CD4-positive, alpha-beta memory T cell (primary cell): ENCODE measurements at regions not wholly inside any gene's neighbourhood (a gene's known extent, or its start where the extent isn't known, plus 50 kb on each side); places are given as distances from the start of the nearest gene placed in this dataset.

Experiments
- CTCF ChIA-PET: fragments of 350-600 bp; sonication (Branson Sonifier 250); formaldehyde crosslinking; loops from one replicate; lab custom pipeline; 2021; ENCODE audit warnings: inconsistent platforms; ENCODE audit not compliant: partially characterized antibody; lab: Charles Lee
- POLR2A ChIA-PET: fragments of 350-600 bp; sonication (Branson Sonifier 250); formaldehyde crosslinking; loops from one replicate; lab custom pipeline; 2021; ENCODE audit not compliant: partially characterized antibody; lab: Charles Lee
- DNase-seq, 5 donors: peaks; one replicate each; pipeline versions ENCODE4 v3.0.0 to v3.0.0-alpha.2; 2020 to 2022; ENCODE audit warnings: mixed read lengths in 1 of 5
- H3K27ac ChIP-seq: one replicate; pipeline ENCODE4 v1.7.0; 2013; ENCODE audit warnings: low read depth, low read length
- H3K27me3 ChIP-seq: 2 replicates; pipeline ENCODE4 v1.7.0; 2013; ENCODE audit warnings: mild to moderate bottlenecking, low read length, moderate library complexity; ENCODE audit not compliant: insufficient read depth
- H3K36me3 ChIP-seq: 2 replicates; pipeline ENCODE4 v1.7.0; 2013; ENCODE audit warnings: mild to moderate bottlenecking, low read length, moderate library complexity; ENCODE audit not compliant: insufficient read depth
- H3K4me1 ChIP-seq: 2 replicates; pipeline ENCODE4 v1.7.0; 2013; ENCODE audit warnings: mild to moderate bottlenecking, low read length, moderate library complexity; ENCODE audit not compliant: insufficient read depth
- H3K4me3 ChIP-seq, 2 donors: one replicate each; pipeline ENCODE4 v1.7.0; 2013; ENCODE audit warnings: low read length in 2 of 2, mild to moderate bottlenecking in 1 of 2
- H3K9me3 ChIP-seq, 2 donors: one replicate each; pipeline ENCODE4 v1.7.0; 2013; ENCODE audit warnings: low read length in 2 of 2, control low read depth in 1 of 2; ENCODE audit not compliant: control insufficient read depth in 1 of 2
- H3K27ac Mint-ChIP-seq, 7 donors: one replicate each; pipeline ENCODE4 v1.8.0; 2020 to 2021; ENCODE audit warnings: mixed read lengths in 7 of 7, mild to moderate bottlenecking in 6 of 7, inconsistent platforms in 3 of 7, moderate library complexity in 3 of 7
- H3K27me3 Mint-ChIP-seq, 2 donors: one replicate each; pipeline ENCODE4 v1.8.0; 2020 to 2021; ENCODE audit warnings: mixed read lengths in 2 of 2
- H3K36me3 Mint-ChIP-seq, 2 donors: one replicate each; pipeline ENCODE4 v1.8.0; 2020 to 2021; ENCODE audit warnings: mixed read lengths in 2 of 2, inconsistent platforms in 1 of 2, mild to moderate bottlenecking in 1 of 2
- H3K4me1 Mint-ChIP-seq, 4 donors: one replicate each; pipeline ENCODE4 v1.8.0; 2020 to 2021; ENCODE audit warnings: mixed read lengths in 4 of 4, mild to moderate bottlenecking in 1 of 4
- H3K4me3 Mint-ChIP-seq, 8 donors: one replicate each; pipeline ENCODE4 v1.8.0; 2020 to 2021; ENCODE audit warnings: mixed read lengths in 8 of 8, mild to moderate bottlenecking in 7 of 8, moderate library complexity in 6 of 8, inconsistent platforms in 3 of 8
- H3K9me3 Mint-ChIP-seq, 8 donors: one replicate each; pipeline ENCODE4 v1.8.0; 2020 to 2021; ENCODE audit warnings: mixed read lengths in 8 of 8, mild to moderate bottlenecking in 5 of 8, inconsistent platforms in 3 of 8, moderate library complexity in 1 of 8
- intact Hi-C: fragments of 100-400 bp; cut with micrococcal nuclease; formaldehyde crosslinking; loops from one replicate; pipeline ENCODE4 v1.15.1; 2023

DNA sequence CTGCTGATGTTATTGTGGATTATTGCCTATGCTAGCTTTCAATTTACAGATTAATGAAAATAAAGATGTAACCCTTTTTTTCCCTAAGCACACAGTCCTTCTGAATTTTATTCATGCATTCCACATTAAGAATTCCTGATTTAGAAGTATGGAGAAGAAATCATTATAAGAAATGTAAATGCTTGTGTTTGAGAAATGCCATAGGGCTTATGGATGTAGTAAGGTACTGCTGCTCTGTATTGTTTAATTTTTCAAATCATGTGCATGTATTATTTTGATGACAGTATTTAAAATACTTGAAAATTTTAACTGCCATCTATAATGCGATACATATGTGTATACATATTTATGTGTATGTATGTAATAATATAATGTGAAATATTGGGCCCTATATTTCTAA is 167.1 kb upstream of the SOX5 start:
- CTCF ChIA-PET, result no interaction called here

DNA sequence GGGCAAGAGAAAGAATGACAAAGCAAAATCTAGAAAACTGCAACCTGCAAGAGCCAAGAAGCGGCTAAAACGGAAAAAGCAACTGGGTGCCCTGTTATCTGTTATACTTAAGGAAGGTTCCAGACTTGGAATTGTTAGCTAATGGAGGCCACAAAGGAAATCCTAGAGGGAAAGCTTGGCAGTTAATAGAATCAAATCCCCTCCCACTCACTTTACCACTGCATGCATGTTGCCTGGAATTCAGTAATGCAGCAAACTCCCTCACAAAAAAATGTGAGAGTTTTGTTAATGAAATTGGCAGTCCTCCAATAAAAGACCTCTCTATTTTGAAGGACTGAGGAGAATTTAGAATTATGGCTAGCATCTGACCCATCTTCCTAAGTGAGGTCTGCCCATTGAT is 164.2 kb upstream of the SOX5 start:
- H3K4me1 ChIP-seq, result no peaks in the 10 kb centered on the region
- no peak overlapping the region for H3K27ac ChIP-seq
- Mint-ChIP-seq H3K9me3 (peaks cover 0 to 4% (median 2%) of the 10 kb centered on the region in 8 donors), H3K4me1 (no peaks in the 10 kb centered on the region), H3K36me3 (no peaks in the 10 kb centered on the region), H3K27ac (no peak overlapping the region), H3K27me3 (no peaks in the 10 kb centered on the region), H3K4me3 (no peak overlapping the region)
- no peaks in the 10 kb centered on the region for H3K9me3 ChIP-seq
- no peak overlapping the region for H3K4me3 ChIP-seq
- no peak for DNase-seq
- H3K36me3 ChIP-seq, result no peaks in the 10 kb centered on the region
- no peaks in the 10 kb centered on the region for H3K27me3 ChIP-seq
- intact Hi-C loops, result no loop called here
- ChIA-PET POLR2A (no interaction called here), CTCF (no interaction called here)

More for the DNA sequence above, 167.1 kb upstream of the SOX5 start:
- POLR2A ChIA-PET, result no interaction called here
- Mint-ChIP-seq H3K4me3 (no peak overlapping the region), H3K27me3 (no peaks in the 10 kb centered on the region), H3K27ac (no peak overlapping the region), H3K36me3 (no peaks in the 10 kb centered on the region), H3K9me3 (peaks cover 0 to 4% (median under 1%) of the 10 kb centered on the region in 8 donors), H3K4me1 (no peaks in the 10 kb centered on the region)
- no peaks in the 10 kb centered on the region for H3K9me3 ChIP-seq
- intact Hi-C loops, result no loop called here
- H3K4me3 ChIP-seq, result no peak overlapping the region
- no peak overlapping the region for H3K27ac ChIP-seq
- DNase-seq, result no peak
- no peaks in the 10 kb centered on the region for H3K36me3 ChIP-seq
- no peaks in the 10 kb centered on the region for H3K27me3 ChIP-seq
- H3K4me1 ChIP-seq, result no peaks in the 10 kb centered on the region

DNA sequence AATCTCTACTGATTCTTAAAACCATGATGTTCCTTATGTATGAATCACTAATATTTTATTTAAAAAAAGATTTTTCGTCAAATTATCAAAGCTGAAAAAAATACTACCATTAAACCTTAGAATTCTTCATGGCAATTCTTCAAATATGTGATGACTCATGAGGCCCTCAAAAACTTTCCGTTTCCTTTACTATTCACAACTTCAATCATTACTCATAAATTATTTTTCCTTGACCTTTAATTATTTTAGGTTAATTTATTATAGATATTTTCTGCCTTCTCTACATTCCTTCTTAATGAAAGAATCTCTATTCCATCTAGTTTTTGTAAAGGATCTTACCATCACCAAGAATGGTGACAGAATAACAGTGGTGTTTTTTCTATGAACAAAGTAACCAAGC is 162.1 kb upstream of the SOX5 start:
- Histone ChIP-seq H3K4me3 (no peak overlapping the region), H3K4me1 (no peaks in the 10 kb centered on the region), H3K36me3 (no peaks in the 10 kb centered on the region), H3K27ac (no peak overlapping the region), H3K27me3 (no peaks in the 10 kb centered on the region), H3K9me3 (no peaks in the 10 kb centered on the region)
- H3K9me3 Mint-ChIP-seq, result peaks cover 0 to 4% (median 0%) of the 10 kb centered on the region in 8 donors
- CTCF ChIA-PET, result no interaction called here
- POLR2A ChIA-PET, result no interaction called here
- H3K36me3 Mint-ChIP-seq, result no peaks in the 10 kb centered on the region
- intact Hi-C loops, result no loop called here
- H3K4me3 Mint-ChIP-seq, result no peak overlapping the region
- no peak overlapping the region for H3K27ac Mint-ChIP-seq
- no peak for DNase-seq
- H3K4me1 Mint-ChIP-seq, result no peaks in the 10 kb centered on the region
- no peaks in the 10 kb centered on the region for H3K27me3 Mint-ChIP-seq

DNA sequence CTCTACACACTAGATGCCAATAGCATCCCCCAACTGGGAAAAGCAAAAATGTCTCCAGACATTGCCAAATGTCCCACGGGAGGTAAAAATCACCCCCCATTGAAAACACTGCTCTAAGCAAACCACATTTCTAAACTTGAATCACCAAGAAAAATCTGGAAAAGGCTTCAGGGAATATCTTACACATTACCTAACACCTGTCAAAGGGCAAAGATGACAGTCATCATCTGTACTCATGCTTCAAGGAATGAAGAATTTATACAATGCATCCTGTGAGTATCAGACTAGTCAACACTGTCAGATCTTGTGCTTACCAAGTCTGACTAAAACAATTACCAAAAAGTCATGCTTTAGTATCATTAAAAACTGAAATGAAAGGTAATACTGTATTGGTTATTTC is 161.6 kb upstream of the SOX5 start:
- H3K27ac ChIP-seq, result no peak overlapping the region
- ChIA-PET CTCF (no interaction called here), POLR2A (no interaction called here)
- Mint-ChIP-seq H3K27ac (no peak overlapping the region), H3K9me3 (peaks cover 0 to 4% (median under 1%) of the 10 kb centered on the region in 8 donors), H3K36me3 (no peaks in the 10 kb centered on the region), H3K27me3 (peaks cover 0 to 1% of the 10 kb centered on the region in 2 donors), H3K4me1 (no peaks in the 10 kb centered on the region), H3K4me3 (no peak overlapping the region)
- intact Hi-C loops, result no loop called here
- H3K9me3 ChIP-seq, result no peaks in the 10 kb centered on the region
- no peaks in the 10 kb centered on the region for H3K36me3 ChIP-seq
- no peak for DNase-seq
- no peaks in the 10 kb centered on the region for H3K27me3 ChIP-seq
- H3K4me1 ChIP-seq, result no peaks in the 10 kb centered on the region
- H3K4me3 ChIP-seq, result no peak overlapping the region

DNA sequence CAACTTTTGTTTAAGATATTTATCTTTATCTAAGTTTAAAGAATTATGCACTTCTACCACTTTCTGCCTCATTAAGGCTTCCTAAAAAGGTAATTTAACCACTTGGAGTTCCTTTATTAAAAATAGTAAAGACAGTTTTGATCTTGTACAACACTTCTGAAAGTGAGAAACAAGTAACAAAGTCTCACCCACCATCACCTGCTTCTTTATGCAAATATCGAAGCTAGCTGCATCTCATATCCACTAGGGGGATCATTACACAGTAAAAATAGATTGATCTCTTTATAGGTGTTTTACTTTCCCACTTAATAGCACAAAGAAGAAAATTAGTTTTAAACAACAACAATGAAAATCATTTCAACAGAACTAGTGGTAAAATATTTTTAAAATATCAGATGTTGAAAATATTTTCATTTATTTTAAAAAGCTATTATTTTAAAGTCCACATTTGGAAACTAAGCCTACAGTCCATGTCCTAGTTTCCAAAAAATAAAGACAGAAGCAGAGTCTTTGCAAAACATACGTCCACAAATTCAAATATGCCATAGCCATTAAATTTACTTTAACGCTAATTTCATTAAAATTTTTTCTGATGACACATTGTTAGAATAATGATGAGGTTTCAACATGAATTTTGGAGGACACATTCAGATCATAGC is 160.0 kb upstream of the SOX5 start:
- H3K27me3 ChIP-seq, result no peaks in the 10 kb centered on the region
- H3K27ac ChIP-seq, result no peak overlapping the region
- intact Hi-C loops, result no loop called here
- H3K9me3 ChIP-seq, result no peaks in the 10 kb centered on the region
- POLR2A ChIA-PET, result no interaction called here
- H3K36me3 ChIP-seq, result no peaks in the 10 kb centered on the region
- H3K4me1 Mint-ChIP-seq, result no peaks in the 10 kb centered on the region
- no peak for DNase-seq
- H3K4me1 ChIP-seq, result no peaks in the 10 kb centered on the region
- H3K9me3 Mint-ChIP-seq, result peaks cover 0 to 4% (median under 1%) of the 10 kb centered on the region in 8 donors
- H3K4me3 ChIP-seq, result no peak overlapping the region
- H3K4me3 Mint-ChIP-seq, result no peak overlapping the region
- peaks cover 0 to 1% of the 10 kb centered on the region in 2 donors for H3K27me3 Mint-ChIP-seq
- CTCF ChIA-PET, result no interaction called here
- H3K27ac Mint-ChIP-seq, result no peak overlapping the region
- H3K36me3 Mint-ChIP-seq, result no peaks in the 10 kb centered on the region

DNA sequence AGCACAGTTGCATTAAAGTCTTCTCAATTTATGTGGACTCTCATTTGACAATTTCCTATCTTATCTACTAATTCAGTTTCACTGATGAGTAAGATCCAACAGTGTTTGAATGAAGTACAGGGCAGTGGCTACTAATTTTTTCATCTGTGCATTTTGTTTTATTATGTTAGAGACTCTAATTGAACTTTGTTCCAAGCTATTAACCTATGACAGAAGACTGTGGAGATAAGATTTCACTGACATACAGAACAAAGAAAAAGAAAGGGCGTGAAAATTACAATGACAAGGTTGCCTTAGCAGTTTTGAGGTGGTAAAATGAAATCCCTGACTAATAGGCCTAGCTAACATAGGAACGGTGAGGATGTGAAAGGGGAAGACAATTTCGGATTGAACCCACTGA is 153.2 kb upstream of the SOX5 start:
- H3K27me3 ChIP-seq, result no peaks in the 10 kb centered on the region
- H3K36me3 ChIP-seq, result no peaks in the 10 kb centered on the region
- H3K9me3 Mint-ChIP-seq, result peaks cover 0 to 4% (median 0%) of the 10 kb centered on the region in 8 donors
- H3K27ac ChIP-seq, result no peak overlapping the region
- CTCF ChIA-PET, result no interaction called here
- no peaks in the 10 kb centered on the region for H3K4me1 ChIP-seq
- no peaks in the 10 kb centered on the region for H3K9me3 ChIP-seq
- DNase-seq, result no peak
- no peaks in the 10 kb centered on the region for H3K4me1 Mint-ChIP-seq
- no peaks in the 10 kb centered on the region for H3K36me3 Mint-ChIP-seq
- H3K27ac Mint-ChIP-seq, result no peak overlapping the region
- intact Hi-C loops, result no loop called here
- H3K4me3 Mint-ChIP-seq, result no peak overlapping the region
- POLR2A ChIA-PET, result no interaction called here
- H3K4me3 ChIP-seq, result no peak overlapping the region
- H3K27me3 Mint-ChIP-seq, result peaks cover 0 to 1% of the 10 kb centered on the region in 2 donors

DNA sequence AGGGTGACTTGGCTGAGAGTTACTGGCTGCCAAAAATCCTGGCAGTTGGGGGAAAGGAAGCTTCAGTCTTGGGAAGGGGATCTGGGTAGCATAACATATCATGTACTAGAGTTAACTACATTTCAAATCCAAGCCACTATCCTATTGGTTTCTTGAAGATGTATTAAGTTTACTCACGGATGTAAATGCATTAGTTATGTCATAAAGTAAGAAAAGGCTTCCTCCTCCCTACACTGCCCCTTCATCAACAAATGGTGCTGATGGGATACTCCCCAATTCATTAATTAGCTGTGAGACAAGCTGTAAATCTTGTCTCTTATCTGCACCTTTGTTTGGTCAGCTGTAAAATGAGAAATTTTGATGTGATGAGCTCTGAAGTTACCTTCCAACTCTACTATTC is 150.1 kb upstream of the SOX5 start:
- no peaks in the 10 kb centered on the region for H3K27me3 ChIP-seq
- H3K4me1 ChIP-seq, result no peaks in the 10 kb centered on the region
- no peak overlapping the region for H3K27ac Mint-ChIP-seq
- H3K9me3 Mint-ChIP-seq, result peaks cover 0 to 6% (median 3%) of the 10 kb centered on the region in 8 donors
- H3K4me3 ChIP-seq, result no peak overlapping the region
- H3K27me3 Mint-ChIP-seq, result no peaks in the 10 kb centered on the region
- ChIA-PET CTCF (no interaction called here), POLR2A (no interaction called here)
- no peaks in the 10 kb centered on the region for H3K9me3 ChIP-seq
- no peaks in the 10 kb centered on the region for H3K36me3 Mint-ChIP-seq
- H3K4me3 Mint-ChIP-seq, result no peak overlapping the region
- no peaks in the 10 kb centered on the region for H3K36me3 ChIP-seq
- no peak for DNase-seq
- no peak overlapping the region for H3K27ac ChIP-seq
- intact Hi-C loops, result no loop called here
- H3K4me1 Mint-ChIP-seq, result no peaks in the 10 kb centered on the region

DNA sequence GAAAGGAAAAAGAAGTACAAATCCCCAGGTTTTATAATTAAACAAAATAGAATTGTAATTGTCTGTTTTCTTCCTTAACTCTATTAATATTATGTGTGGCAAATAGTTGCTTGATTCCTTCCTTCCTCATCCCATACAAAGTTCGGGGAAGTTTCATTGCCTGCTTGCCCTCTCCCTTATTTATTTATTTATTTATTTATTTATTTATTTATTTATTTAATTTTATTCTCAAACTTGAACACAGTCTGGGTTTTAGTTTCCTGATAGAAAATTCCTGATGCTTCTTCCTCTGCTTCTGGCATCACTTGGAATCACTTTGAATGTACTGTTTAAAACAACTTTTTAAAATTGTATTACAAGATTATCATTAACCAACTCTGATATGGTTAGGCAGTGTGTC is 145.8 kb upstream of the SOX5 start:
- H3K27ac ChIP-seq, result no peak overlapping the region
- H3K9me3 Mint-ChIP-seq, result peaks cover 0 to 15% (median 2%) of the 10 kb centered on the region in 8 donors
- no peak overlapping the region for H3K27ac Mint-ChIP-seq
- H3K27me3 ChIP-seq, result no peaks in the 10 kb centered on the region
- H3K27me3 Mint-ChIP-seq, result no peaks in the 10 kb centered on the region
- CTCF ChIA-PET, result no interaction called here
- no peak for DNase-seq
- H3K4me1 ChIP-seq, result no peaks in the 10 kb centered on the region
- POLR2A ChIA-PET, result no interaction called here
- no peaks in the 10 kb centered on the region for H3K4me1 Mint-ChIP-seq
- no peak overlapping the region for H3K4me3 ChIP-seq
- H3K36me3 Mint-ChIP-seq, result no peaks in the 10 kb centered on the region
- intact Hi-C loops, result no loop called here
- H3K4me3 Mint-ChIP-seq, result no peak overlapping the region
- no peaks in the 10 kb centered on the region for H3K9me3 ChIP-seq
- no peaks in the 10 kb centered on the region for H3K36me3 ChIP-seq
